HS-5 (cell line): ENCODE measurements at regions not wholly inside any gene's neighbourhood (a gene's known extent, or its start where the extent isn't known, plus 50 kb on each side); places are given as distances from the start of the nearest gene placed in this dataset.

ENCODE experiments used
- DNase-seq: peaks from one replicate; pipeline ENCODE4 v3.0.0-alpha.2; 2012; ENCODE audit warnings: low read depth

DNA sequence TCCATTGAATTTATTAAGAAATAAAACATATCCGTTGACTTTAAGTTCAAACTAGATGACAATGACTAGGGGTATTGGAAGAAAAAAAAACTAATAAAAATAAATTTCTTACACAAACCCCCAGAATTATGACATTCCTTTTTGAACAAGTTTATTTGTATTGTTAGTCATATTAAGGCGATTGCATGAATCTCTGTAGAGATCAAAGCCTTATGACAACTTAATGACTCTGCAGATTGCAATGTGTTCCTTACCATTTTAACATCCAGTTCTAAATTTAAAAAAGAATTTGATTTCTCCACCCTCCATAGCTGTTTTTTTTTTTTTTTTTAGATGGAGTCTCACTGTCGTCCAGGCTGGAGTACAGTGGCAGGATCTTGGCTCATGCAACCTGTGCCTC is 189.8 kb upstream of the CEP162 start:
- peak; percentile 53 for DNase-seq

GRCh38 chr6:84416043-84416657 is 188.7 kb upstream of the CEP162 start:
- no peak for DNase-seq

- DNase-seq = no peak
Observed at GRCh38 chr6:84415517-84415916, 188.1 kb upstream of the CEP162 start.

GRCh38 chr6:84415068-84415467 is 187.6 kb upstream of the CEP162 start:
- DNase-seq = no peak

- DNase-seq = no peak
Observed at GRCh38 chr6:84414531-84414930, 187.1 kb upstream of the CEP162 start.

DNA sequence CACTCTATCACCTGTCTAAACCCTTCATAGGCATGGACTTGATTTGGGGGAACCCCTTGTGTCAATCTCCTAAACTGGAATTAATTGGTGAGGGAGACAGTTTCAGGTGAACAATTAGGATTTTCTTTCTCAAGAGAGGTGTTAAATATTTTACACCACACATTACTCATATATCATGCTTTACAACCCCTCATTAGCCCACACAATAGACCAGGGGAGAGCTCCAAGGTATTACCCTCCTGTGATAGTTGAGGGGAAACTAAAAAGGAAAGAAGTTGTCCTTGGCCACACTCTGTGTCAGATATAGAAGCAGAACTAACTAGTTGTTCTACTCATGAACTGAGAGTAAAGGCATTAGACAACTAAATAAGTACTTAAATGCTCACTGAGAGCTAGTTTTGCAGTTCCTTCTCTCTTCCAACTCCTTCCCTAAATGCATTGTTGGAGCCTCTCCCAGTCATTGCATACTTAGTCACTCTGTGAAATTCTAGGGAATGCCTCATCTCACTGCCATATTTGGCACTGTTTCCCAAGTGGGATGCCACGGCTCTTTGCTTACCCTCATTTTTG is 183.7 kb upstream of the CEP162 start:
- peak; percentile 68 for DNase-seq

DNA sequence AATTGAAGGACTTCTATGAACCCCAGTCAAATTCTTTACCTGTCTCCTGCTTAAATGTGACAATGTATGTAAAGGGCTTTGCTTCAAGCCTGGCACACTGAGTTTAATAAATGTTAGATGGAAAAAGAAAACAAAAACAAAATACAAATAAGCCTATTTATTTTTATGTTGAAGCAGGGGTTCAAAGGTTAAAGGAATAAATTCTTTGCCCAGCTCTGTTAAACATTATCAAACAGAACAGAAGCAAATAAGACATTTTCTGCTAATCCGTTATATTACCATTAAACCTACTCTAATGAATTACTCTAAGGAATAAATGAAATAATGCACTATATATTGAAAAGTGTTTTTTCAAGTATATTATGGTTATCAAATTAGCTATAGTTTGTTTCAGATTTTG is 182.5 kb upstream of the CEP162 start:
- DNase-seq = no peak

DNA sequence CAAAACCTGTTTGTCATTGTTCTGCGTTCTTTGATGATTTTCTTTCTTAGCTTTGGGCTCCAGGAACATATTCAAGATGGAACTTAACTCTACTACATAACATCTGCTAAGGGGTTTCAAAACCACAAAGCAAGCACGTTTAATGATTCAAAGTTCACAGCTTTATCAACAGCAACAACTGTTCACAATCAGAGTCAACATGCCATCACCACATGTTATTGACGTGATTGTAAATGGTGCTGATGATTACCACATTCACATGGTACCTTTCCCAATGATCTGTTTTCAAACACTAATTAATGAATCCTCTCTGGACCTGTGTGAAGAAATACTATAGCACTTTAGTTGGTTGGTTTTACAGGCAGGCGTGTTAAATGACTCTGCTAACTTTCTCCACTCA is 180.6 kb upstream of the CEP162 start:
- DNase-seq = no peak

GRCh38 chr6:84403545-84403944 is 176.1 kb upstream of the CEP162 start:
- DNase-seq = no peak

GRCh38 chr6:84399003-84399402 is 171.6 kb upstream of the CEP162 start:
- DNase-seq = no peak

- no peak for DNase-seq
Observed at GRCh38 chr6:84392261-84392660, 164.8 kb upstream of the CEP162 start.

- DNase-seq = no peak
Observed at GRCh38 chr6:84390851-84391250, 163.4 kb upstream of the CEP162 start.

DNA sequence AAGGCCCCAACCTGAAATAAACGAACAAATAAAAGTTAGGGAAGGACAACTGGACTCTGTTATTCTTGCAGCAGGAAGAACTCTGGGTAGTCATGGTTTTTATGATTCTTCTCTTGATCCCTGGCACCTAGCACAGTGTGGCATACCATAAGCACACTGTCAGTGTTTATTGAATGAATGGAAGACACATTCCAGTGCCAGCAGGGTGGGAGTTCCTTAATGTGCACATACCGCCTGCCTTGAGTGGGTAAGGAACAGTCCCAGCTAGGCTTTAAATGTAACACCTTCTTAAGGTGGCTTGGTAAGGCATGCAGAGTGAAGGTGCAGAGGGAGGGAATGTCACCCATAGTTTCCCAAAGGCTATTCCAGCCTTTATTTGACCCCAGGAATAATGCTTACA is 162.9 kb upstream of the CEP162 start:
- no peak for DNase-seq

GRCh38 chr6:84379142-84379541 is 151.7 kb upstream of the CEP162 start:
- no peak for DNase-seq

DNA sequence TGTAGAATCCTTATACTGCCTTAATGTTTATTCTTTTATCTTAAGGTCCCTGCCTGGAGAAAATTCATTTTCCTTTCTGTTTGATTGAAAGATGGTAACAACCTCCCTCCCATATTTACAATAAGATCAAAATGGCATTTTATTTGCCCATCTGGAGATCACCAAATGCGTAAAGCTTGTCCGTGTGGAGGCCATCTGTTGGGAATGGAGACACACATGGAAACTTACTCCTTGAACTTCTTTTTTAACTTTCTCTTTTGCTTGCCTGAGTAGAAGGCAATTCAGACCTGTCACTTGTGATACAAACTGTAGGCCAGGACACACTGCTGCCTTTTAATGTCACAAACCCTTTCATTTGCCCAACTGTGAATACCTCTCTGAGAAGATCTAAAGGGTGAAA is 144.8 kb upstream of the CEP162 start:
- DNase-seq = no peak

GRCh38 chr6:84371681-84372080 is 144.2 kb upstream of the CEP162 start:
- no peak for DNase-seq

GRCh38 chr6:84362193-84362821 is 134.9 kb upstream of the CEP162 start:
- no peak for DNase-seq

GRCh38 chr6:84361372-84362192 is 134.1 kb upstream of the CEP162 start:
- no peak for DNase-seq

GRCh38 chr6:84360039-84360438 is 132.6 kb upstream of the CEP162 start:
- DNase-seq = no peak

DNA sequence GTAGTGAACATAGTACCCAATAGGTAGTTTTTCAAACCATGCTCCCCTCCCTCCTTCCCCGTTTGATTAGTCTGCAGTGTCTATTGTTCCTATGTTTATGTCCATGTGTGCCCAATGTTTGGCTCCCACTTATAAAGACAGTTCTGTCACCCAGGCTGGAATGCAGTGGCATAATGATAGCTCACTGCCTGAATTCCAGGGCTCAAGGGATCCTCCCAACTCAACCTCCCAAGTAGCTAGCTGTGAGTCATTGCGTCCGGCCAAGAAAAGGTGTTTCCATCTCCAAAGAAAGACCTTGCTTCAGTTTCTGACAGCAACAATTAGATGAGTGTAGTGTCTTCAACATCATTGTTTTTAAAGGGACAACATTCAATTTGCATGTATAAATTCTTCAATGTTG is 131.1 kb upstream of the CEP162 start:
- DNase-seq = no peak

- no peak for DNase-seq
Observed at GRCh38 chr6:84357631-84358030, 130.2 kb upstream of the CEP162 start.

GRCh38 chr6:84356907-84357306 is 129.5 kb upstream of the CEP162 start:
- no peak for DNase-seq
